Left ventricle myocardium inferior (tissue), 1 donor: ENCODE measurements at regions not wholly inside any gene's neighbourhood (a gene's known extent, or its start where the extent isn't known, plus 50 kb on each side); places are given as distances from the start of the nearest gene placed in this dataset.

ENCODE experiments used
- DNase-seq: peaks from one replicate; pipeline ENCODE4 v3.0.0-alpha.2; 2020
- H3K27ac ChIP-seq: fragments of 200-600 bp; replicated peaks from 2 replicates; pipeline ENCODE4 v1.8.0; 2021
- H3K27me3 ChIP-seq: fragments of 200-600 bp; 2 replicates; pipeline ENCODE4 v1.8.0; 2021; ENCODE audit warnings: low read depth
- H3K36me3 ChIP-seq: fragments of 200-600 bp; 2 replicates; pipeline ENCODE4 v1.8.0; 2021
- H3K4me1 ChIP-seq: fragments of 200-600 bp; 2 replicates; pipeline ENCODE4 v1.8.0; 2021
- H3K4me3 ChIP-seq: fragments of 200-600 bp; 2 replicates; pipeline ENCODE4 v1.8.0; 2021; ENCODE audit warnings: mild to moderate bottlenecking, moderate library complexity
- H3K9me3 ChIP-seq: fragments of 200-600 bp; replicated peaks from 2 replicates; pipeline ENCODE4 v1.8.0; 2021
- CTCF ChIP-seq: fragments of 200-600 bp; IDR thresholded peaks from 2 replicates; pipeline ENCODE4 v1.8.0; 2021; ENCODE audit warnings: antibody characterized with exemption, mild to moderate bottlenecking, borderline replicate concordance
- intact Hi-C: fragments of 100-400 bp; cut with micrococcal nuclease; formaldehyde crosslinking; loops from one replicate; pipeline ENCODE4 v1.11.0; 2022
- donor health status: DM: no; HTN: yes; CAD: no; lungs with severe emphysema.

GRCh38 chr5:25964009-25964372, 1074.4 kb downstream of the CDH9 start:
- no peak overlapping the region for H3K27ac ChIP-seq
- H3K9me3 ChIP-seq, result peaks cover 34% of the 10 kb centered on the region
- TF ChIP-seq CTCF, result no peak
- H3K4me1 ChIP-seq, result no peaks in the 10 kb centered on the region
- intact Hi-C loops, result no loop called here
- DNase-seq, result no peak
- no peak overlapping the region for H3K4me3 ChIP-seq
- no peaks in the 10 kb centered on the region for H3K27me3 ChIP-seq
- no peaks in the 10 kb centered on the region for H3K36me3 ChIP-seq

GRCh38 chr5:25963251-25964008, 1075.0 kb downstream of the CDH9 start:
- Histone ChIP-seq H3K27ac (no peak overlapping the region), H3K4me3 (no peak overlapping the region), H3K4me1 (no peaks in the 10 kb centered on the region), H3K9me3 (peaks cover 29% of the 10 kb centered on the region), H3K27me3 (no peaks in the 10 kb centered on the region), H3K36me3 (no peaks in the 10 kb centered on the region)
- intact Hi-C loops, result no loop called here
- DNase-seq, result peak; percentile 16
- no peak for TF ChIP-seq CTCF

- Histone ChIP-seq H3K9me3 (no peaks in the 10 kb centered on the region), H3K27ac (no peak overlapping the region), H3K36me3 (no peaks in the 10 kb centered on the region), H3K4me1 (no peaks in the 10 kb centered on the region), H3K4me3 (no peak overlapping the region), H3K27me3 (no peaks in the 10 kb centered on the region)
- intact Hi-C loops, result no loop called here
- TF ChIP-seq CTCF, result no peak
- DNase-seq, result no peak
These were observed 1083.0 kb downstream of the CDH9 start for GRCh38 chr5:25955337-25955736.

- H3K27me3 ChIP-seq, result no peaks in the 10 kb centered on the region
- H3K9me3 ChIP-seq, result no peaks in the 10 kb centered on the region
- intact Hi-C loops, result no loop called here
- H3K4me1 ChIP-seq, result no peaks in the 10 kb centered on the region
- H3K27ac ChIP-seq, result no peak overlapping the region
- TF ChIP-seq CTCF, result no peak
- no peak overlapping the region for H3K4me3 ChIP-seq
- no peaks in the 10 kb centered on the region for H3K36me3 ChIP-seq
- DNase-seq, result no peak
These were observed 1087.7 kb downstream of the CDH9 start for GRCh38 chr5:25950681-25951080.

- no peaks in the 10 kb centered on the region for H3K4me1 ChIP-seq
- no peaks in the 10 kb centered on the region for H3K27me3 ChIP-seq
- no peak overlapping the region for H3K27ac ChIP-seq
- no peak for TF ChIP-seq CTCF
- no peak overlapping the region for H3K4me3 ChIP-seq
- intact Hi-C loops, result no loop called here
- no peaks in the 10 kb centered on the region for H3K9me3 ChIP-seq
- DNase-seq, result no peak
- no peaks in the 10 kb centered on the region for H3K36me3 ChIP-seq
These were observed 1090.1 kb downstream of the CDH9 start for GRCh38 chr5:25948278-25948677.
